ENCODE measurements at regions not wholly inside any gene's neighbourhood (a gene's known extent, or its start where the extent isn't known, plus 50 kb on each side); places are given as distances from the start of the nearest gene placed in this dataset.

GRCh38 chr2:180061085-180061484 lies 54.0 kb upstream of the CWC22 start:
- no peak for DNase-seq (ENCODE audit: low read depth)

- DNase-seq (ENCODE audit: low read depth): no peak
These were observed 51.9 kb upstream of the CWC22 start for GRCh38 chr2:180058993-180059392.

GRCh38 chr2:180057706-180058412 lies 50.8 kb upstream of the CWC22 start:
- no peak for DNase-seq (ENCODE audit: low read depth)
